ENCODE measurements at regions not wholly inside any gene's neighbourhood (a gene's known extent, or its start where the extent isn't known, plus 50 kb on each side); places are given as distances from the start of the nearest gene placed in this dataset.

- no peak for DNase-seq (ENCODE audit: low spot score)
Measured at GRCh38 chr13:105519771-105520170, 1015.7 kb downstream of the EFNB2 start.

DNA sequence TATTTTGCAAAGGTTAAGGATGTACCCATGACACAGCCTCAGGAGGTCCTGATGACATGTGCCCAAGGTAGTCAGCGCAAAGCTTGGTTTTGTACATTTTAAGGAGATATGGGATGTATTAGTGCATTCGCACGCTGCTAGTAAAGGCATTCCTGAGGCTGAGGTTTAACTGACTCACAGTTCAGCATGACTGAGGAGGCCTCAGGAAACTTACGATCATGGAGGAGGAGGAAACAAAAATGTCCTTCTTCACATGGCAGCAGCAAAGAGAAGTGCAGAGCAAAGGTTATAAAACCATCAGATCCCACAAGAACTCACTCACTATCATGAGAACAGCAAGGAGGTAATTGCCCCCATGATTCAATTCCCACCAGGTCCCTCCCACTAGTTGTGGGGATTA, 1017.4 kb downstream of the EFNB2 start:
- no peak for DNase-seq (ENCODE audit: low spot score)

- no peak for DNase-seq (ENCODE audit: low spot score)
Measured at GRCh38 chr13:105514401-105514800, 1021.1 kb downstream of the EFNB2 start.

DNA sequence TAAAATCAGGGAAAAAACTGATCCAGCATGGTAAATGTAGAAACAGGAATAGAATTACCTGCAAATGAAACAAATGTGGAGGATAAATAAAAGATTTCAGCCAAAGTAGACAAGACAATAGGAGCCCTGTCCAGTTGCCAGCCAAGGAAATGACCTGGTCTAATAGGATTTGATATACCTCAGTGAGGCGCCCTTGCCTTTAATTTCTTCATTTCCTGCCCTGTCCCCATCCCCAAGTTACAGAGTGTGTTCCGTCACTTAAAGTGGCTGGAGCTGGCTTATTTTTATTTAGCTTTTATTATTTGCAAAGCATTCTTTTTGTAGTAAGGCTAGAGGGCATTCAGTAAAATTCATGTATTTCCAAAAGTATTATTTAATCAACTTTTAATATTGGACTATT, 1022.0 kb downstream of the EFNB2 start:
- DNase-seq (ENCODE audit: low spot score): no peak

- no peak for DNase-seq (ENCODE audit: low spot score)
Measured at GRCh38 chr13:105509981-105510762, 1025.3 kb downstream of the EFNB2 start.

GRCh38 chr13:105506463-105506862, 1029.0 kb downstream of the EFNB2 start:
- DNase-seq (ENCODE audit: low spot score): no peak

DNA sequence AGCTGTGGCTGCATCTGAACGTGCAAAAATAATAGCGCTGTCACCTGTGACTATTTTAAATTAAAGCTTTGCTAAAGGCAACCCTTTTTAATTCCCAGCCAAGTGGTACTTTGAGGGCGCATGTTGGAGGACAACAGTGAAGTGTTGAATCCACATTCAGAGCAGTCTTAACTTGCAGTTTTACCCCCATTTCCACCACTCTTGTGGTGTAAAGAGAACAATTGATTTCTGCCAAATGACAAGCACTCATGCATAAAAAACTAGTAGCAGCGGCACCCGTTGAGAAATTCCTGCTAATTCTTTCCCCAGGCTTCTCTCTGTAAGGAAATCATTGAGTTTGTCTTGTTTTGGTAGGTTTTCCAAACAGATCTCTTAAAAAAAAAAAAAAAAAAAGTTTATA, 1033.3 kb downstream of the EFNB2 start:
- DNase-seq (ENCODE audit: low spot score): no peak

- no peak for DNase-seq (ENCODE audit: low spot score)
Measured at GRCh38 chr13:105497597-105497996, 1037.9 kb downstream of the EFNB2 start.

DNA sequence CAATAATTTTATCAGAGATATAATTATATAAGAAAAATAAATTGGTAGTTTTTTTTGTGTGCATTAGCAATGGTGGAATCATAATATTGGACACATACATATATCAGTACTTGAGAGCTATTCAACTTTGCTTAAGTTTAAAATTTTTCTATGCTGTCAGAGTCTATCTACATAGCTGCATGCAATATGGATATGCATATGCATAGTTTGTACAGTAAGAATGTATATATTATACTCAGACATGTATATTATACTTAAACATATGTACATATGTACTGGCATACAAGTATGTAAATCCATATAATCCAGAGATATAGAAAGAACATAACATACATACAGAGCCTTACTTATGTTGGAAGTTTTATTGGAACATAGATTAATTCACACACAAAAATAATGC, 1043.2 kb downstream of the EFNB2 start:
- DNase-seq (ENCODE audit: low spot score): no peak

DNA sequence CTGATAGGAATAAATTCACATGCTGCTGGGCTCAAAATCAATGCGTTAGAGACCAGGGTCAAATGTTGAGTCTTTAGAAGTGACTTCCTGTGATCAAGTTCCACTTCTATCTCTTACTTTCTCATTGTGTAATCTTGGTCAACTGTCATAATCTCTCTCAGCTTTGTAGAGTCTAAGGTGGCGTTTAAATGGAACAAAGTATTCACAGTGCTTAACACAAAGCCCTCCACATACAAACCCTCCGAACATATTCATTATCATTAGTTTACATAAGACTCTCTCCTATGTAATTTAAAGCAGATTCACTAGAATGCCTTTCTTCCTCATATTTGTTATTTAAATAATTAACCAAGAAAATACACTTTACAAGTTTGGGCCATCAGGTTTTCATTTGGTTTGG, 1044.1 kb downstream of the EFNB2 start:
- no peak for DNase-seq (ENCODE audit: low spot score)

GRCh38 chr13:105485081-105485480, 1050.4 kb downstream of the EFNB2 start:
- no peak for DNase-seq (ENCODE audit: low spot score)

- DNase-seq (ENCODE audit: low spot score): no peak
Measured at GRCh38 chr13:105474983-105475610, 1060.4 kb downstream of the EFNB2 start.

DNA sequence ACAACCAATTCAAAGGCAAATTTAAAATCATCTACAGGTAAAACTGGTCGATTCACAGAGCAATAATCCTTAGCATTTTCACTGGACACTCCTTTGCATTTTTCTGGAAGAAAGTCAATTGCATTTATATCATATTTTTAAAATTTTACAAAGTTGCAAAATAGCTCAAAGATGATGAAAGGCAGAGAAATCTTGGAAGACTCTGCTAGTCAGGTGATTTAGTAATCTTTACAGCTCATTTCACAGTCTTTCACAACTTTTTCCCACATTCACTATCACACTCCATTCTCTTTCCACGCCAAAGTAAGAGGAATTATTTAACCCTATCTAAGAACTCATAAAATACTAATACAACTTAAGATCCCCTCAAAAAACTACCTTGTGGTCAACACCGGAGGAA, 1063.8 kb downstream of the EFNB2 start:
- DNase-seq (ENCODE audit: low spot score): no peak

GRCh38 chr13:105466376-105466775, 1069.1 kb downstream of the EFNB2 start:
- DNase-seq (ENCODE audit: low spot score): no peak

DNA sequence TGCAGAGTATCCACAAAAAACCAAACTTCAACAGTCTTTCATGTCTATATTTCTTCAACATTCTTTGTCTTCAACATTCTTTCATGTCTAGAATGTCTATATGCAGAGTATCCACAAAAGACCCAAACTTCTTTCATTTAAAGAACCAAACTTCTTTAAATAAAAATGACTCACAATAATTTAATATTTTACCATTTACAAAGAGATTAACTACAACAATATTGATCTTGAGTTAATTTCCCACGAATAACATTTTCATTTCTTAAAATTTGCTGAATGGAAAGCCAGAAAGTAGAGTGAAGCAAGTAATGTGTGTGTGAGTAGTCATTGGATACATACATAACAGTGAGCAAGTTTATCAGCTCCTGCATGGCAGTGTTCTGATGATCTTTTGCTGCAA, 1069.7 kb downstream of the EFNB2 start, which contains the start of gene DAOA:
Gene DAOA, plus strand, starts transcription at position 301 of the 400 bp plus-strand sequence.
- DNase-seq (ENCODE audit: low spot score): no peak

- DNase-seq (ENCODE audit: low spot score): no peak
Measured at GRCh38 chr13:105465251-105465650, 1070.2 kb downstream of the EFNB2 start.

DNA sequence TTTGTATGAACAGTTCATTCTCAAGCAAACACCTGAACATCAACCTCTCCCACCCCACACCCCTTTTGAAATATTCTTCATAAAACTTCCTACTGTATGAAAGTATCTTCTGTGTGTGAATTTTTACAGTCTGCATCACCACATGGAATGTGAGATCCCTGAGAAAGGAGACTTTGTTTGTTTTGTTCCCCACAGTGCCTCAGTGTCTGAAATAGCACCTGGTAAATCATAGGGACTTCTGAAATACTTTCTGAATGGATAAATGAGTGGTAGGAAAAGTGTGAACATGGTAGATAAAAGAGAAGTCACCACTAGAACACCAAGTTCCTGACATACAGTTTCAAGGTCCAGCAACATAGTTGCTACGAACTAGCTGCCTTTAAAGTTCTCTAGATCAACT, 1071.2 kb downstream of the EFNB2 start:
- no peak for DNase-seq (ENCODE audit: low spot score)

- DNase-seq (ENCODE audit: low spot score): no peak
Measured at GRCh38 chr13:105463011-105463501, 1072.4 kb downstream of the EFNB2 start.

DNA sequence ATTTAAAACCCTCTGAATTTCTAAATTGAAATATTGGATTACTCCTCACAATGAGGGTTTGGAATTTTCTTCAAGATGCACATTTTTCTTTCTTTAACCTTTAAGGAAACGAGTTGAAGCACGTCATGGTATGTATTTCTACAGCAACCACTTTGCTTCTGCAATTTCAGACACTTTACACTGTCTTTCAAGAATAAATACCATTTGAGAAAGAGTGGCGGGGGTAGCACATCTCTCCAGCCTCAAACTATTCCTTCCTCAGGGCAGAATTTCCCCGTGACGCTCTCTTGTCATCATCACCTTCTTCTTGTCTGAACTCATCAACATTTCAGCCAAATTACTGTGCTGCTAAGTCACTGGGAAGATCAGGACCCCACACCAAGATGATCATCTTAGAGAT, 1073.4 kb downstream of the EFNB2 start:
- no peak for DNase-seq (ENCODE audit: low spot score)

DNA sequence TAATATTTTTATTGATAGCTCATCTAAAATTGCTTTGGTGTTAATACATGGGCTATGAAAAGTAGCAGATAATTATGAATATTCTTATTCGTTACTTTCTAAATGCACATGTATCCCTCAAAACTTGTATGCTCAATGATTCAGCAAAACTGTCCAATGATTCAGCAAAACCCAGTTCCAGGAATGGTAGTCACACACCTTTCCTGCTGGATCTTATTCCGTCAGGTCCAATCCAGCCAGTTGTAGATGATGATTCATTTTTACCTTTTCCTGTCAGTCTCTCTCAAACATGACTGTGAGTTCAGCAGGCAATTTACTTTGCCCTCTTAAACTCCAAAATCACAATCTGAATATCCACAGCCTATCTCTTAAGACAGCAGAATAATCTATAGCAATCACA, 1082.6 kb downstream of the EFNB2 start:
- DNase-seq (ENCODE audit: low spot score): no peak

GRCh38 chr13:105450784-105451183, 1084.7 kb downstream of the EFNB2 start:
- DNase-seq (ENCODE audit: low spot score): no peak

DNA sequence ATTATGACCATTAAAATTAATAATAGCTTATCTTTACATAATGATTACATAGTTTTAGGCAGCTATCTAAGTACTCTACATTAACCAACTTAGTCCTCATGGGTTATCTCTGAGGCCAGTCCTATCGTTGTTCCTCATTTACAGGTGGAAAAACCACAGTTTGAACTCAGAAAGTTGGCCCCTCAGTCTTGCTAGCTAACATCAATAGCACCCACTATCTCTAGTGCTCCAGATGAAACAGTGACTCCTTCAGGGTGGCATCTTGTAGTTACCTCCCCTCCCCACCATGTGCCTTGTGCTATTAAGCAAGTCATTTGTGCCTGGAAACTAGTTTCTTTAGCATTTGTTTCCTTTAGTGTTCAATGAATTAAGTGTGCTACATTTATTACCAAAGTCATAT, 1086.7 kb downstream of the EFNB2 start:
- no peak for DNase-seq (ENCODE audit: low spot score)

GRCh38 chr13:105446197-105446596, 1089.3 kb downstream of the EFNB2 start:
- no peak for DNase-seq (ENCODE audit: low spot score)

GRCh38 chr13:105445796-105446195, 1089.7 kb downstream of the EFNB2 start:
- no peak for DNase-seq (ENCODE audit: low spot score)

Data from hematopoietic multipotent progenitor cell treated with erythropoietin and hydrocortisone succinate and interleukin-3 and kit ligand, for 17 days (in vitro differentiated cells).